Vagina (tissue), 2 donors: ENCODE measurements at regions not wholly inside any gene's neighbourhood (a gene's known extent, or its start where the extent isn't known, plus 50 kb on each side); places are given as distances from the start of the nearest gene placed in this dataset.

ENCODE experiments used
- DNase-seq, 2 donors: peaks; one replicate each; pipeline ENCODE4 v3.0.0-alpha.2; 2017; ENCODE audit errors: extremely low spot score in 2 of 2
- H3K27ac ChIP-seq: fragments of 200-600 bp; sonication (generic); one replicate; pipeline ENCODE4 v1.5.1; 2019
- H3K27me3 ChIP-seq: fragments of 200-600 bp; sonication (generic); one replicate; pipeline ENCODE4 v1.5.1; 2019
- H3K36me3 ChIP-seq, 2 donors: fragments of 200-600 bp; sonication (generic); one replicate each; pipeline ENCODE4 v1.5.1; 2017 to 2019
- H3K4me1 ChIP-seq: fragments of 200-600 bp; sonication (generic); one replicate; pipeline ENCODE4 v1.5.1; 2019
- H3K4me3 ChIP-seq, 2 donors: fragments of 200-600 bp; sonication (generic); 1 replicate in 1 of 2; 2 replicates in 1 of 2; pipeline ENCODE4 v1.5.1; 2016 to 2019
- H3K9me3 ChIP-seq: fragments of 200-600 bp; sonication (generic); one replicate; pipeline ENCODE4 v1.5.1; 2019
- CTCF ChIP-seq, 3 experiments: fragments of 450-650 bp in 2 of 3; fragments of 200-600 bp in 1 of 3; sonication (generic) in 1 of 3; IDR thresholded peaks; one replicate each; pipeline ENCODE4 v1.5.1; 2017 to 2019; ENCODE audit warnings: antibody characterized with exemption in 3 of 3, mild to moderate bottlenecking in 2 of 3, moderate library complexity in 2 of 3
- POLR2A ChIP-seq, 2 donors: fragments of 450-650 bp; IDR thresholded peaks; one replicate each; pipeline ENCODE4 v1.6.1; 2017; ENCODE audit warnings: antibody characterized with exemption in 2 of 2, mild to moderate bottlenecking in 2 of 2, moderate library complexity in 2 of 2
- POLR2AphosphoS5 ChIP-seq, 2 donors: sonication (generic); formaldehyde crosslinking; IDR thresholded peaks; one replicate each; pipeline ENCODE4 v1.9.0; 2017; ENCODE audit warnings: antibody characterized with exemption in 2 of 2, mild to moderate bottlenecking in 2 of 2, low read depth in 1 of 2; ENCODE audit not compliant: insufficient read depth in 1 of 2
- intact Hi-C: fragments of 100-400 bp; cut with DNase I; formaldehyde crosslinking; loops from one replicate; pipeline ENCODE4 v1.15.1; 2023

DNA sequence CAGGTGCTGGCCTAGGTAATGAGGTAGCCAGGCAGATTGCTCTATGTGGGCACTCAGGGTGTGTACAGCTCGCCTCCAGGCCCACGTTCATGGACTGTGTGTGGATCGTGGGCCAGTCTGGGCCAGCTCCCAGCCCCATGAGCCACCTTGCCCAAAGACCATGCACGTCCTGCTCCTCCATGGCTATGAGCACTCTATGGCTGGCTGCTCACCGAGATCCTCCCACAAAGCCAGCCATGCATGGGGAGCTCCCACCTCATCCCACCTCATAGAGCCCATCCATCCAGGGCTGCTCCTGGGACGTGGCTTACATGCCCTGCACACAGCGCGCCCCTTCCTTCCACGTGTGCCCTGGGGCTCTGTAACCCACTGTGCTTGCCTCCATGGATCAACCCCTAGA, 262.5 kb upstream of the IRX1 start:
- Histone ChIP-seq H3K4me3 (no peak overlapping the region), H3K27me3 (no peaks in the 10 kb centered on the region), H3K36me3 (no peaks in the 10 kb centered on the region), H3K4me1 (no peaks in the 10 kb centered on the region), H3K27ac (no peak overlapping the region), H3K9me3 (no peaks in the 10 kb centered on the region)
- DNase-seq = no peak
- TF ChIP-seq POLR2A (IDR thresholded peaks at IDR 0.05) = no peak
- no peak for TF ChIP-seq POLR2AphosphoS5 (IDR thresholded peaks at IDR 0.05; ENCODE audit: insufficient read depth in 1 of 2, low read depth in 1 of 2)
- TF ChIP-seq CTCF (IDR thresholded peaks at IDR 0.05) = no peak
- intact Hi-C loops = no loop called here

DNA sequence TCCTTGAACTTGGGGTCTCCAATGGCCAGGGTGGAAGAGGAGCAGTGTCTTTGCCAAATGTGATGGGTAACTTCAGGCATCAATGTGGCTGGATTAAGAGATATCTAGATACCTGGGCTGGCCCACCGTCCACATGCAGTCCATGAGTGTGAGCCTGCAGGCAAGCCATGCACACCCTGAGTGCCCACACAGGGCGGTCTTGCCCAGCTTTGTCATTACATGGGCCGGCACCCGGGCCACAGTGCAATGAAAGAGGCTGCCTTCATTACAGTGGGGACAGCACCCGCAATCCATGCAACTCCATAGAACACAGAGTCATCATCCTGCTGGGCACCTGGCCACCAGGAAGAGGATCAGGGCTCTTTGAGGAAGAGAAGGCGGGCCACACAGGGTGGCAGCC, 263.8 kb upstream of the IRX1 start:
- no peak overlapping the region for H3K4me3 ChIP-seq
- no peak overlapping the region for H3K27ac ChIP-seq
- no peaks in the 10 kb centered on the region for H3K27me3 ChIP-seq
- H3K9me3 ChIP-seq = no peaks in the 10 kb centered on the region
- intact Hi-C loops = no loop called here
- H3K36me3 ChIP-seq = no peaks in the 10 kb centered on the region
- H3K4me1 ChIP-seq = no peaks in the 10 kb centered on the region
- no peak for DNase-seq
- no peak for TF ChIP-seq POLR2AphosphoS5 (IDR thresholded peaks at IDR 0.05; ENCODE audit: insufficient read depth in 1 of 2, low read depth in 1 of 2)
- no peak for TF ChIP-seq POLR2A (IDR thresholded peaks at IDR 0.05)
- no peak for TF ChIP-seq CTCF (IDR thresholded peaks at IDR 0.05)

- TF ChIP-seq POLR2AphosphoS5 (IDR thresholded peaks at IDR 0.05; ENCODE audit: insufficient read depth in 1 of 2, low read depth in 1 of 2) (no peak), CTCF (IDR thresholded peaks at IDR 0.05) (no peak)
- intact Hi-C loops = no loop called here
- no peak overlapping the region for H3K4me3 ChIP-seq
- no peak overlapping the region for H3K27ac ChIP-seq
- no peaks in the 10 kb centered on the region for H3K9me3 ChIP-seq
- no peak for DNase-seq
- H3K4me1 ChIP-seq = peaks cover 14% of the 10 kb centered on the region
- H3K27me3 ChIP-seq = no peaks in the 10 kb centered on the region
- no peaks in the 10 kb centered on the region for H3K36me3 ChIP-seq
Measured at GRCh38 chr5:3330442-3330841, 265.2 kb upstream of the IRX1 start.

DNA sequence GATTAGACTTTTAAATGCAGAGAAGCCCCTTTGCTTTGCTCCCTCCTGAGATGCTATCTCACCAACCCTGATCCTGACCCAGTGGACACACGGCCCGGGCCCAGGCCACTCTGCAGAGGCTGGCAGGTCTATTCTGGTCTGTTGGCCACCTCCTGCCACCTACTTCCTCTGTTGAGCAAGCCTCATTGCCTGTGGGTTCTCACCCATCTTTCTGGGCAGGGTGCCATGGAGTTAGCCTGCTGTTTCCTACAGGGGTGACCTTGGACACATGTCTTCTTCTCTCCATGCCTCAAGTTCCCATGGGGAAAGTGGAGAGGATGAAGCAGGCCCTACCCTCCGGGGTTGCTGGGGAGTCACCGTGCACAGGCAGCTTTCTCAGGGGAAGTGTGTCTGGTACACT, 266.2 kb upstream of the IRX1 start:
- Histone ChIP-seq H3K4me3 (no peak overlapping the region), H3K27ac (no peak overlapping the region), H3K27me3 (no peaks in the 10 kb centered on the region), H3K9me3 (no peaks in the 10 kb centered on the region), H3K4me1 (peaks cover 23% of the 10 kb centered on the region), H3K36me3 (no peaks in the 10 kb centered on the region)
- no peak for DNase-seq
- intact Hi-C loops = no loop called here
- no peak for TF ChIP-seq CTCF (IDR thresholded peaks at IDR 0.05)

GRCh38 chr5:3326841-3327232, 268.8 kb upstream of the IRX1 start:
- Histone ChIP-seq H3K4me3 (no peak overlapping the region), H3K36me3 (no peaks in the 10 kb centered on the region), H3K27me3 (no peaks in the 10 kb centered on the region), H3K27ac (no peak overlapping the region), H3K9me3 (no peaks in the 10 kb centered on the region), H3K4me1 (peaks cover 23% of the 10 kb centered on the region)
- DNase-seq = no peak
- TF ChIP-seq CTCF (IDR thresholded peaks at IDR 0.05) = no peak
- TF ChIP-seq POLR2AphosphoS5 (IDR thresholded peaks at IDR 0.05; ENCODE audit: insufficient read depth in 1 of 2, low read depth in 1 of 2) = no peak
- TF ChIP-seq POLR2A (IDR thresholded peaks at IDR 0.05) = no peak
- intact Hi-C loops = no loop called here
